ENCODE measurements at regions not wholly inside any gene's neighbourhood (a gene's known extent, or its start where the extent isn't known, plus 50 kb on each side); places are given as distances from the start of the nearest gene placed in this dataset.

GRCh38 chr4:188879598-188879997 is 740.4 kb downstream of the TRIML1 start:
- TF ChIP-seq CTCF (tag by site-specific recombination; IDR thresholded peaks at IDR 0.05): no peak
- no peak for TF ChIP-seq REST (tag by site-specific recombination; IDR thresholded peaks at IDR 0.05)
- no peak for TF ChIP-seq ZNF146 (tag by site-specific recombination; IDR thresholded peaks at IDR 0.05)
- TF ChIP-seq ZNF266 (tag by site-specific recombination; IDR thresholded peaks at IDR 0.05; ENCODE audit: low read depth): no peak
- no peak for TF ChIP-seq YY1 (tag by site-specific recombination; IDR thresholded peaks at IDR 0.05)
- TF ChIP-seq PRDM1 (tag by site-specific recombination; IDR thresholded peaks at IDR 0.05): no peak
- no peak for TF ChIP-seq ZNF777 (tag by site-specific recombination; IDR thresholded peaks at IDR 0.05; ENCODE audit: borderline replicate concordance)
- no peak for TF ChIP-seq ZNF707 (tag by site-specific recombination; IDR thresholded peaks at IDR 0.05)
- no peak for TF ChIP-seq KLF7 (tag by site-specific recombination; IDR thresholded peaks at IDR 0.05; ENCODE audit: borderline replicate concordance)
- TF ChIP-seq PBX3 (CRISPR knock-in tag; IDR thresholded peaks at IDR 0.05): no peak
- no peak for TF ChIP-seq HOXA7 (CRISPR knock-in tag; IDR thresholded peaks at IDR 0.05; ENCODE audit: borderline replicate concordance)
- no peak for TF ChIP-seq SP2 (tag by site-specific recombination; IDR thresholded peaks at IDR 0.05)
- no peak for TF ChIP-seq ZNF660 (tag by site-specific recombination; IDR thresholded peaks at IDR 0.05)
- TF ChIP-seq ZNF202 (tag by site-specific recombination; IDR thresholded peaks at IDR 0.05; ENCODE audit: borderline replicate concordance): no peak
